HG03097 (cell line): ENCODE measurements at regions not wholly inside any gene's neighbourhood (a gene's known extent, or its start where the extent isn't known, plus 50 kb on each side); places are given as distances from the start of the nearest gene placed in this dataset.

ENCODE experiments used
- ATAC-seq: cut with Tn5 transposase; IDR thresholded peaks from one replicate; pipeline ENCODE4 v1.9.1; 2021; ENCODE audit not compliant: unreplicated experiment, low FRiP score

DNA sequence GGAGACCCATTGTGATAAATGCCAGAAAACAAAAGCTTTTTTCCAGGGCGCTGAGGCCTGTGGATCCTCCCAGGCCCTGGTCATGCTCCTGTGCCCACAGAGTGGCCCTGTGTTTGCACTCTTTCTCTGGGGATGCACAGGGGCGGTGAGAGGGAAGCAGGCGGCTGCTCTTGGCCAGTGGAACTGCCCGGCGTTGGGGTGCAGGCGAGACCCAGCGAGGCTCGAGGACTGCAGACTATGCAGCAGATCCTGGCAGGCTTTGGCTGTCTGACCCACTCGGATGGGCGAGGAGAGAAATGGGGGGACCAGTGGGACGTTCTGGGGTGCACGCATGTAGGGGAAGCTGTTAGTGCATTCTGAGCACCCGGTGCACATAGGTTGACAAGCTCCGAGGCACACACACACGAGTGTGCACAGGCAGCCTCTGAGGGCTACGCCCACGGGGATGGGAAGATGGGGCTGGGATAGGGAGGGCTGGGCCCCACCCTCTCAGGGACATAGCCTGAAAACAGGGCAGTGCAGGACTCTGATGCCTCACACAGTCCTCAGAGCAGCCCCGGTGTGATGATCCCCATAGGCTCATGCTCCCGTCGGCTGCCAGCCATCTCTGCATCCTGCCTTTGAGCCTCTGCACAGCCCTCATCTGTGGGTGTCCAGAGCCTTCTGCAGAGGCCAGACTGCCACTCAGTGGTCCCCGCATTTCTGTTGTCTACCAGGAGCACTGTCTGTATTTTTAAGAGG, 1233.5 kb downstream of the BRD1 start:
- no peak for ATAC-seq

DNA sequence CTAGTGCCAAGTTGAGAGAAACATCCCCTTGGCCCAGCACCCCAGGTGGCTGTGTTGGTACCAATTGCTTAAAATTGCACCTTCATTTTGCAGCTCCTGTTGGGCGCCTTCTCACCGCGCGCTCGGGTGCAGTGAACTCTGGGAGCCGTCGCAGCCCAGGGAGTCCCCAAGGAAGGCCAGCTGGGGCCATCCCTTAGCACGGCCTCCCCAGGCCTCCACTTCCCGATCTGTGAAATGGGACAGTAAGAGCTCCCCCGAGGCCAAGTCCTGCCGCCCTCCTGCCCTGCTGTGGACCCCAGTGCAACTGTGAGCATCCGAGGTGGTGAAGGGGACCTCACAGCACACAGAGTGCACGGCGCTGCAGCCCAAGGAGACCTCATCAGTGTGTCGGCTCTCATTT, 1234.1 kb downstream of the BRD1 start:
- ATAC-seq = no peak

DNA sequence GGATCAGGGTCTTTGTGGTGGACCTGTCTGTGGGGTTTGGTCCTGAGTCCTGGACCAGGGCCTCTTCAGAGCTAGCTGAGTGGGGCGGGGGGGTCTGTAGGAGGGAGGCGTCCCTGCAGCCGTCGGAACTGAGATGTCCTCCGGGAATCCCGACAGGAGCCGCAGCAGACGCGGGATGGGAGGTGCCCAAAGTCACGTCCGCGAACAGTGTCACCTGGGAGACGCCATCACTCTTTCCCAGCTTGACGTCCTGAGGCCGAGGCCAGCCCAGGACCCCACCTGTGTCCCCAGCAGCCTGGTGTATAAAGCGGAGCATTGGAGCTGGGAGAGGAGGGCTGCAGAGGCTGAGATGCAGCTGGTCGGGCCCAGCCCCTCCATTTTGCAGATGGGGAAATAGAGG, 1234.7 kb downstream of the BRD1 start:
- no peak for ATAC-seq

DNA sequence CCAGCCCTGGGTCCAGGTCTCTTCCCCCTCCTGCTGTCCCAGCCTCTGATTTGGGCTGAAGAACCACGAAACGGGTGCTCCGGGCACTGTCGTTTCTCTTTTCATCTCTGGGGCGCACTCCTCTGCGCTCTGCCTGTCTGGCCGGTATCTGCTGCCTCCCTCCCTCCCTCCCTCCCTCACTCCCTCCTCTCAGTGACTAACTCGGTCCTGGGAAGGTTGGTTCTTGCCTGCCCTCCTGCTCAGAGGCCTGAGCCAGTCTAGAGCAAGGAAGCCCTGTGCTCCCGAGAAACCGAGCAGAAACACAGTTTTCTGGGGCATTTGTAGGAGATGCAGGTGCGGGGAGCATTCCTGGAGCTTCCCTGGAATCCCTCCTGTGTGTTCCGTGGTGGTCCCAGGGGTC, 1235.2 kb downstream of the BRD1 start:
- ATAC-seq = no peak

DNA sequence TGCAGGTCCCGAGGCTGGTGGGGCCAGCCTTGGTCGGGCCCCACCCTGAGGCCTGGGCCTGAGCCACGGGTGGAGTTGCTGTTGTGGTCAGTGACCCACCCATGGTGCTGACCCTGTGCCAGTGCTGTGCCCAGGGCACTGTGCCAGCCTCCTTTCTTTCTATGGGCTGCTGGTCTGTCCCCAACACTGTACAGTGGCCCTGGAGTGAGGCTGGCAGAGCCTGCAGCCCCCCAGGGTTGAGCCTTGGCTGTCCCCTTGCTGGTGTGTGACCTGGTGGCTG, 1235.7 kb downstream of the BRD1 start:
- ATAC-seq = no peak

DNA sequence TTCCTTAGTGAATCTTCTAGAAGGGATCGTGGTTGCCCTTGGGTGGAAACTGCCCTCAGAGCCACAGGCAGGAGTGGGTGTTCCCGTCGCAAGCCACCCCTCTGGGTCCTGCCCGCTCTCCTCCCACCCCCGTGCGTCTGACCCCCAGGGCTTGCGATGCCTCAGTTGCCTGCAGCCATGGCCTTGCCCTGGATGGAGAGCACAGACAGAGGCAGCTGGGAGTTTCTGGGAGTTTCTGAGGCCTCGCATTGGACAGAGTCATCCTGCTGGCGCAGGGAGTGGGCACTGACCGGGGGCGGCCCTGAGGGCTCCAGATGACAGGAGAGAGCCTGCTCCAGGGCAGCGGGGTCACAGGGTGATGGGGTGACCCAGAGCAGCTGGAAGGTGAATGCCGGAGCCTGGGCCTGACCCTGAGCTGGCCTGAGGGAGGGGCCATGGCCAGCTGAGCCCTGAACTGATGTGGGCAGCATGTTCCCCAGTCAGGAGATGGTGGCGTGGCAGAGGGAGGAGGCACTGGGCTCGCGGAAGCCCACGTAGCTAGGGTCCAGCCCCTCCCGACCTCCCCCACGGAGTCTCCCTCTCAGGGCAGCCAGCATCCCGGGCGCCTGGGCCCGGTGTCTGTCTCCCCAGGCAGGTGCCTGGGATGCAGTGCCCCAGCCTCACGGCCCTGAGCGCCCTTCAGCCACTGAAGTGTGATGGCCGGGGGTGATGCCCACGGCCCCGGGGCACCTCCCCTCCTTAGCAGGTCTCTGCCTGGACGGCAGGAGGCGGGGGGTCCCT, 1236.2 kb downstream of the BRD1 start:
- ATAC-seq = no peak

DNA sequence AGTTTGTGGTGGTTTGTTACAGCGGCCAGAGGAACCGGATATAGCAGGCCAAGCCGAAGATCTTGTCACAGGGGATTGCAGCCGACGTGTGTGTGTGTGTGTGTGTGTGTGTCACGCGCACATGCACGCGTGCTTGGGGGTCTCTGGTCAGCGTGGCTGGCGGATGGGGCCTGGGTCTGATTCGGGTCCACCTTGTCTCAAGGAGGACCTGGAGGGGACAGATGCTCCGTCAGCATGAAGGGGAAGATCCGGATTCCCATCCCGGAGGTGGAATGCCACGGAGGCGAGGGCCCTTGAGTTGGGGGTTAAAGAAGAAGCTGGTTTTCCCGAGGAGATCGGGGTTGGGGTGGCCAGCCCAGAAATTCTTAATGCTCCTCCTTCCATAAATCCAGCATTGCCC, 1237.8 kb downstream of the BRD1 start:
- no peak for ATAC-seq

DNA sequence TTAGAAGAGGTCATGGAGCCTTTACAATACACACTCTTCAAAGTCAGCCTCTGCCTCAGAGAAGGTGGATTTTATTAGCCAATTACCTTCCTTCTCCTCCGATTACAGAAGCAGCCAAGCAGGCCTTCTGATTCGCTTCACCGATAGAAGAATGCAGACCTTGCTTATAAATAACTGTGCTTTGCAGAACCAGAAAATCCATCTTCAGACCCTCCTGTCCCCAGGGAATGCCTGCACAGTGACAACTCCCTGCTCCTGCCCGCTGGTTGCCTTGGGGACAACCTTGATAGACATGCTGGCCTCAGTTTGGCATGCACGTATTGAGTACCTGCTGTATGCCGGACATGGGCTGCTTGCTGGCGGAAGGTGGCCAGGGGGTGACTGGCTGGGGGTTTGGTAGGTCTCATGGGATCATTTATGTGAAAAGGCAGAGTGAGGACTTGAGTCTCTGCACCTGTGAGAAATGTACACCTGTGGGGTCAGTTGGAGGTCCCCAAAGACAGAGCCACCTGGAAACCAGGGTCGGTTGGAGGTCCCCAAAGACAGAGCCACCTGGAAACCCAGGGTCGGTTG, 1238.7 kb downstream of the BRD1 start:
- no peak for ATAC-seq

DNA sequence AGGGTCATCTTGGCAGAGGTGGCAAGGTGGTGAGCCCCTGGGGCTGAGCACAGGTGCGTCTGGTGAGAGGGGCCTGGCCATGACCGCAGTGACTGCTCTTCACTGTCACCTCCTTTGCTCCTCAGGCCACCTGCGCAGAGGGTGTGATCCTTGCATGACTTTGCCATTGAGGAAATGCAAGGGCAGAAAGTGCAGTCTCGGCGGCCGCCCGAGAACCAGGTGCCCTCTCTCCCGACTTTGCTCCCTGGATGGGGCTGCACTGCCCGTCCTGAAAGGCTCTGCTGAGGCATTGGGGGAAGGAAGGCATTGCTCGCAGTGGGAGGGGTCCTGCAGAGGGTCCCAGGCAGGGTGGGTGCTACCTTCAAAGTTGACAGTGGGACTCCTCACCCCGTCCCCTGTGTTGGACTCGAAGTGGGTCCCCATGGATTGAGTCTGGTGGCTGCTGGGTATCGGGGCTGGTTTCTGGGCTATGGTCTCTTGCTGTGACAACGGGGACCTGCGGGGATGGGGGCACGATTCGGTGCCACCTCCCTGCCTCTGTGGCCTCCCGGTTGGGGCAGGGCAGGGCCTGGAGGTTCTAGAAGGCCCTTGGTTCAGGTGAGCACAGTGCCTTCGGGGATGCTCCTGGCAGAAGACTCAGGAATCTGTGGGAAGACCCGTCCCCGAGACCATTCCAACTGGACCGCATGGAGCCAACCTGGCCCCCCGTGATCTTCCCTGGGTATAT, 1239.4 kb downstream of the BRD1 start:
- no peak for ATAC-seq

DNA sequence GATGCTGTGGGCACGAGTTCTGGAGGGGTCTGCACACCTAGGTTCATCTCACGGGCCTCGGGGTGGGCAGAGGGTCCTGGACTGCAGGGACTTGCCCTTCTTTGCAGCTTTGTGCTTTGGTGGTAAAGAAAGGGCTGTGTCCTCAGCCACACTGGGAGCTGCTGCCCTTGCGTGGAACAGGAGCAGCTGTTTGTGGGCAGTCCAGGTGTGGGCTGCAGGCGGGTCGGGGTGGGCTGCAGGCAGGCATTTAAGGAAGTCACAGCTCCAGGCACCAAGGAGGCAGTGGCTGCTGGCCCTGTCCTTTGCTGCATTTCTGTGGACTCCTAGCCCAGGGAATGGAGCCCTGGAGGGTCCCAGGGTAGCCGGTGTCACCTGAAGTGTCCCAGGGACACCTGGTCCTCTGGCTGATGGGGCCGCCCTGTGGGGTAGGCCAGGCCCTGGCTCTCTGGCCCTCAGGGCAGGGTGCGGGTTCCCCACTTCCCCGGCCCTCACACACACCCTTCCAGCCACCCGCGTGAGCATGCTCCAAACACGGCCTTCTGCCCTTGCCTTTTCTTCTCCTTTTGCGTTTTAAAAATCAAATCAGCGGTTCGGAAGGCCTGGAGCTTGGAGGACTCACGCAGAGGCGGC, 1240.3 kb downstream of the BRD1 start:
- no peak for ATAC-seq

DNA sequence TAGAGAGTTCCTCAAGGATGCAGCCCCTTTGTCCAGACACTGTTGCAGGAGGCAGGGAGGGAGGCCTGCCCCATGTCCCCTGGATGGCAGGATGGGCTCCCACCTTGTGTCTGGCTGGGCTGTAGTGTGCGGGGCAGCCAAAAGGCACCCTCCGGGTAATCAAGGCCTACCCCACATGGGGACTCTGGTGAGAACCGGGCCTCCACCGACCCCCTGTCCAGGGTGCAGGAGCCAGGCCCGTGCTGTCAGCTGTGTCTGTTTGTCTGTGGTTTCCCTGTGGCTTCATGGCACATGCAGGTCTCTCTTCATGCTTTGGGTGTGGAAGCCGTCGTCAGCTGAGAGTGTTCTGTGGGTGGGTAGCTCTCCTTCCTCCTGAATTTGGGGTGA, 1240.9 kb downstream of the BRD1 start:
- ATAC-seq = no peak

DNA sequence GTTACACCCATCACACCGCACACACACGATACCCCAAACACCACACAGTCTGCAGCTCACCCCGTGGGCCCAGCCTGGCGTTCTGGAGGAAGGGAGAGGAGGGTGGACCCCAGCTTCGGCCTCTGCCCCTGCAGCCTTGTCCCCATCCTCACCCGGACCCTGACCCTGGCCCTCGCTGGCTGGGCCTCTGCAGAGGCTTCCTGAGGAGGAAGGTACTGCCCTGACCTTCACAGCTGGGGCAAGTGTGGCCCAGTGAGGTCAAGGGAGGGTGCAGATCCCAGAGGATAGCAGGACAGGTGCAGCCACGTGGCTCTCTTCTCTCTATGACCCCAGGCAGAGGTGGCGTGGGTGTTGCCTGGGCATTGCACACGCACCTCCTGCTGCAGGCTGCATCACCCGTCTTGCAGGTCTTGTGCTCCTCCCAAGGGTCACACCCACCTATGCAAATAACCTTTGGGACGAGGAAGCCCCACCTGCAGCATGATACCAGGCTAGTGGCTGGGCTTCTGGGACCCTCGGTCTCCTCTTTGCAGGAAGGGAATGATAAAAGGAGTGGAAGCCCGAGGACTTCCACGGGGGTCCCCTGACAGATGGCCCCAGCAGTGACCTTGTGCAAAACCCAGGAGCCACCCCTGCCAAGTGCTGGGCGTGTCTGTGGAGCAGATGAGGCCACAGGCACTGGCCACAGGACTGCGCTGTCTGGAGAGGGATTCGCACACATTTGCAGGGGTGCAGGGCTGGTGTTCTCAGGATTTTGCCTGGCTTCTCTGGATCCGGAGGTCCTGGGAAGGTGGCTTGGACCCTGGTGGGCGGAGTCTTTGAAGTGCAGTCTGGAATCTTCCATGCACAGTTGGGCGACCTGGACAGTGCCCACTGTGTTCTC, 1241.5 kb downstream of the BRD1 start:
- ATAC-seq = no peak

DNA sequence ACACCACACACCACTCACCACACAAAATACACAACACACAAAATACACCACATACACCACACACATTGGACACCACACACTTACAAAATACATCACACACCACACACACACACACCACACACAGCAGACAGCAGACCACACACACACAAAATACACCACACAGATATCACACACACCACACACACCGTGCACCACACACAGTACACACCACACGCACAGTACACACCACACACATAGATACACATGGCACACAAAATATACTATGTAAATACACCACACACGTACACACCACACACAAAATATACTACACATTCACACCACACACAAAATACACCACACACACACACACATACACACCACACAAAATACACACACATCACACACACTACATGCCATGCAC, 1243.5 kb downstream of the BRD1 start:
- no peak for ATAC-seq

DNA sequence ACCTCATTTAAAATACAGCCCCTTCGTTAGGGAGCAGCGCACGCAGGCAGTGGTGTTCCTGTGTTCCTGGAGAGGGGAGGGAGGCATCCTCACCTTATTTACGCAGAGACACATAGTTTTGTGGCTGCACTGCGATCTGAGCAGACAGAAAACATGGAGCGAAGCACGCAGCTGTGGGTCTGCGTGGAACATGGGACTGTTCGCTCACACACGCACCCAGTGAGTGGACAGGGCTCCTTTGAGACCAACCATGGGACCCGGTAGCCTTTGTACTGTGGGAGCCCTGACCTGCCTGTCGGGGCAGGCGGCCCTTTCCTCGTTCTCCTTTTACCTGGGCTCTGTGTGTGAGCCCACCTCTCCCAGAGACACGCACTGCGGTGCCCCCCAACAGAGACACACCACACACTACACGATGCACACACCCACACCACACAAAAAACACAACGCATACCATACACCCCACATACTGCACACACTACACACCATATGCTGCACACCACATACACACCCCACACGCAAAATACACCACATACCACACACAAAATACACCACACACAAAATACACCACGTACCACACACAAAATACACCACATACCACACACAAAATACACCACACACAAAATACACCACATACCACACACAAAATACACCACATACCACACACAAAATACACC, 1245.7 kb downstream of the BRD1 start:
- no peak for ATAC-seq

DNA sequence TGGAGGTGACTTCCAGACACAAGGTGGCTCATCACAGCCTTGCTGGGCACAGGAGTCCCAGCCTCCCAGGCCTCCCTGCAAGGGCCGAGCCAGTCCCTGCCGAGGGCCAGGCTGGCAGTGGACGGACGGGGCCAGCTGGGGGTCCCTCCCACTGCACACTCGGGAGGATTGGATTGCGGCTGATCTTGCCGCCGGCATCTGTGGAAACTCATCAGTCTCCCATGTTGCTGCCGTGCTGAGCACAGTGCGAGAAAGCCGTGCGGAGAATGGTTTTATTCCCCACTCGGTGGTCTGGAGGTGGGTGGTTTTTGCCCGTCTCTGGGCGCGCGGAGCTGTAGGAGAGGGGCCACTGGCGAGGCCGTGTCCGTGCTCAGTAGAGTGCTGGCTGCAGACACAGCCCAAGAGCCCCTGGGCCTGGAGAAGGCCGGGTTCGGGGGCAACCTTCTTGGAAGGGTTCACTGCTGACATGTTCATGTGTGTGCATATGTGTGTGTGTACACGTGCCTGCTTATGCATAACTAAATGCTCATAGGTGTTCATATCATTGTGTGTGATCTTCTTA, 1246.4 kb downstream of the BRD1 start:
- no peak for ATAC-seq

DNA sequence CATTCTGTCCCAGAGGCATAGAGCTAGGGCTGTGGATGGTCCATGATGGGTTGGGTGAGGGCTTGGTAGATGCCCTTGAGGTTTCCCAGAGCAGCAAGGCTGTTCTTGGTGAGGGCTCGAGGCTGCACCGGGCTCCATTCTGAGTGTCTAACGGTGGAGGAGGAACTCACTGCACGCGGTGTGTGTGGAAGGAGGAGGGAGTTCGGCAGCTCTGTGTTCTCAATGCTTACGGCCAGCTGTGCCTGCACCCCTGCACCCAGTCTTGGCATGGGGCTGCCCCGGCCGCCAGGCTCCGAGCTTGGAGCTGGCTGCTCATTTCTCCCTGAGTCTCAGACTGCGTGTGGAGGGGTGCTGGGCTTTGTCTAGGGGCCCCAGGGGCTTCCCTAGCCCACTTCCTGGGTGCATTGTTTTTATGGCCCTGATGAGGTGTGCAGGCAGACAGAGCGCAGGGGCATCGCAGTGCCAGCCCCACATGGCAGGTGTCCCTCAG, 1247.1 kb downstream of the BRD1 start:
- ATAC-seq = no peak

DNA sequence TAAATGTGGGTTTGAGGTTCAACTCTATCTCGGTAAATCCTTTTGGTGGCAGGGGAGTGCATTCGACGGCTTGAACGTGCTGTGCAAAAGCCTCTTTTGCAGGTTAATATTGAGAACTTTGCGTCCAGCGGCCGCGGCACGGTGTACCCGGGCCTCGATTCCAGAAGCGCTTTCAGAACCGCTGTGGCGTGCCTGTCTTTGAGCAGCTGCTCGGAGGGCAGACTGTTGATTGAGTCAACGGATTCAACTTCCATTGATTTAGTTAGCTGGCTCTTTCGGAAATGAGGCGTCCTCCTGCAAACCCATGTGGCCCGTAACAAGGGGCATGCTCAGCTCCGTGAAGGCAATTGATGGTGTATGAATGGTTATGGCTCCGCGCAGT, 1247.8 kb downstream of the BRD1 start:
- no peak for ATAC-seq

DNA sequence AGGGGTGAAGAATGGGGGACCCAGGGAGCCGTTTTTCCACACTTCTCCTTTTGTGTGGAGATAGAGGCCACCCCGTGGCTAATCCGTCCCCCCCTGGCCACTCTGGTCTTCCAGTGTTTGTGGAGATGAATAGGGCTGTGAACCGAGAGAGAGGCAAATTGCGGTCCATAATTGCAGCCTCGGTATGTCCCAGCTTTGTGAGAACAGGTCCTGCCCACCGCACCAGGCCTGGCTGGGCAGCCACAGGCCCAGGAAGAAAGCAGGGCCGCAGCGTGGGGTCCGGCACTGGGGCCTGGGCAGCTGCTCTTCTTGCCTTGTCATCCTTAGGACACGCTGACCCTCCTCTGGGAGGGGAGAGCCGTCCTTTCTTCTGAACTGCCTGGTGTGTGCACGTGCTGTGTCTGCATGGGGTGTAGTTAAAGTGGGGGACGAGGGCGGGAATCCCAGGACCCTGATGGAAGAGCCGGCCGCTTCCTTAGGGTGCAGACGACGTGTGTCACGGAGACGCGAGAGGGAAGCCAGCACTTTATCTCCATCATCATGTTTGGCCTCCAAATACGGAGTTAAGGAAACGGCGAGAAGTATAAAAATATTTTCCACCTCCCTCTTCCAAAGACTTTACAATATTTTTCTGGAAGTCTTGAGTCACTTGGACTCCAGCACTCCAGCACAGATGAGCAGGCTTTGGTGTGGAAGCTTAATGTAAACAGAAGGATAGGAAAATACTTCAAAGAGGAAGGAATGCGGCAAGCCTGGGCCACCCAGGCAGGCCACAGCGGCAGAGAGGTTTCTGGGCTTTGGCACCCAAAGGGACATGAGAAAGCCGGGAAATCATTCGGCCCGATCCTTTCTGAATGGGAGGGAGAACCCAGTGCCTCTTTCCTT, 1248.4 kb downstream of the BRD1 start:
- ATAC-seq = no peak
